ENCODE measurements at regions not wholly inside any gene's neighbourhood (a gene's known extent, or its start where the extent isn't known, plus 50 kb on each side); places are given as distances from the start of the nearest gene placed in this dataset.
A peak's percentile ranks its signal among the peaks of the same experiment; 100 is the strongest.
"Not testable (repeated sequence)": the region's sequence is repeated elsewhere in the genome, so short reads cannot be mapped to it uniquely, and the experiment has no call there.

DNA sequence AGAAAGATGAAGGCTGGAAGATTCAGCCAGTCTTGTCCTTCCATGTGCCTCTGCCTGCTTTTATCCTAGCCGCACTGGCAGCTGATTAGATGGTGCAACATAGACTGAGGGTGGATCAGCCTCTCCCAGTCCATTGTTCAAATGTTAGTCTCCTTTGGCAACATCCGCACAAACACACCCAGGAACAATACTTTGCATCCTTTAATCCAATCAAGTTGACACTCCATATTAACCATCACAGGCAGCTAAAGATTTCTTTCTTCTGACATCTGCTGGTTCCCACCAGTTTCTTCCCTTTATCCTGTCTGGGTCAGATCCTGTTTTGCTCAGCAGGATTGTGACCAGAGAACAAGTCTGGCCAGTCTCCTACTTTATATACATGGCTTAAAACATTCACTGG, 276.5 kb upstream of the TYRP1 start:
- no peak overlapping the region for H3K4me3 Mint-ChIP-seq (ENCODE audit: unreplicated experiment)
- no peaks in the 10 kb centered on the region for H3K4me1 Mint-ChIP-seq (ENCODE audit: low read depth)
- no peak for DNase-seq (ENCODE audit: low spot score)
- no peaks in the 10 kb centered on the region for H3K36me3 Mint-ChIP-seq (ENCODE audit: low read depth)
- H3K27me3 Mint-ChIP-seq (ENCODE audit: low read depth) = no peaks in the 10 kb centered on the region
- TF ChIP-seq, protein P1, sequence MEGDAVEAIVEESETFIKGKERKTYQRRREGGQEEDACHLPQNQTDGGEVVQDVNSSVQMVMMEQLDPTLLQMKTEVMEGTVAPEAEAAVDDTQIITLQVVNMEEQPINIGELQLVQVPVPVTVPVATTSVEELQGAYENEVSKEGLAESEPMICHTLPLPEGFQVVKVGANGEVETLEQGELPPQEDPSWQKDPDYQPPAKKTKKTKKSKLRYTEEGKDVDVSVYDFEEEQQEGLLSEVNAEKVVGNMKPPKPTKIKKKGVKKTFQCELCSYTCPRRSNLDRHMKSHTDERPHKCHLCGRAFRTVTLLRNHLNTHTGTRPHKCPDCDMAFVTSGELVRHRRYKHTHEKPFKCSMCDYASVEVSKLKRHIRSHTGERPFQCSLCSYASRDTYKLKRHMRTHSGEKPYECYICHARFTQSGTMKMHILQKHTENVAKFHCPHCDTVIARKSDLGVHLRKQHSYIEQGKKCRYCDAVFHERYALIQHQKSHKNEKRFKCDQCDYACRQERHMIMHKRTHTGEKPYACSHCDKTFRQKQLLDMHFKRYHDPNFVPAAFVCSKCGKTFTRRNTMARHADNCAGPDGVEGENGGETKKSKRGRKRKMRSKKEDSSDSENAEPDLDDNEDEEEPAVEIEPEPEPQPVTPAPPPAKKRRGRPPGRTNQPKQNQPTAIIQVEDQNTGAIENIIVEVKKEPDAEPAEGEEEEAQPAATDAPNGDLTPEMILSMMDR (IDR thresholded peaks at IDR 0.05) = no peak
- no peak overlapping the region for H3K27ac Mint-ChIP-seq (ENCODE audit: unreplicated experiment)
- no peaks in the 10 kb centered on the region for H3K9me3 Mint-ChIP-seq (ENCODE audit: low read depth)

GRCh38 chr9:12424243-12424642, 268.9 kb upstream of the TYRP1 start:
- DNase-seq (ENCODE audit: low spot score) = no peak
- Mint-ChIP-seq H3K4me3 (ENCODE audit: unreplicated experiment) (no peak overlapping the region), H3K9me3 (ENCODE audit: low read depth) (no peaks in the 10 kb centered on the region), H3K27me3 (ENCODE audit: low read depth) (peaks cover 22% of the 10 kb centered on the region), H3K27ac (ENCODE audit: unreplicated experiment) (no peak overlapping the region), H3K4me1 (ENCODE audit: low read depth) (no peaks in the 10 kb centered on the region), H3K36me3 (ENCODE audit: low read depth) (no peaks in the 10 kb centered on the region)
- TF ChIP-seq, protein P1 (IDR thresholded peaks at IDR 0.05) = no peak

- Mint-ChIP-seq H3K4me3 (ENCODE audit: unreplicated experiment) (no peak overlapping the region), H3K27me3 (ENCODE audit: low read depth) (peaks cover 22% of the 10 kb centered on the region), H3K9me3 (ENCODE audit: low read depth) (peaks cover 4% of the 10 kb centered on the region), H3K27ac (ENCODE audit: unreplicated experiment) (no peak overlapping the region), H3K36me3 (ENCODE audit: low read depth) (no peaks in the 10 kb centered on the region), H3K4me1 (ENCODE audit: low read depth) (no peaks in the 10 kb centered on the region)
- no peak for DNase-seq (ENCODE audit: low spot score)
- TF ChIP-seq, protein P1 (IDR thresholded peaks at IDR 0.05) = peak; percentile 59
Observed at GRCh38 chr9:12425878-12426864, 267.0 kb upstream of the TYRP1 start.

GRCh38 chr9:12439267-12439666, 253.9 kb upstream of the TYRP1 start:
- Mint-ChIP-seq H3K4me1 (ENCODE audit: low read depth) (no peaks in the 10 kb centered on the region), H3K36me3 (ENCODE audit: low read depth) (no peaks in the 10 kb centered on the region), H3K4me3 (ENCODE audit: unreplicated experiment) (no peak overlapping the region), H3K27ac (ENCODE audit: unreplicated experiment) (no peak overlapping the region), H3K9me3 (ENCODE audit: low read depth) (no peaks in the 10 kb centered on the region), H3K27me3 (ENCODE audit: low read depth) (peaks cover 12% of the 10 kb centered on the region)
- TF ChIP-seq, protein P1 (IDR thresholded peaks at IDR 0.05) = no peak
- DNase-seq (ENCODE audit: low spot score) = no peak

DNA sequence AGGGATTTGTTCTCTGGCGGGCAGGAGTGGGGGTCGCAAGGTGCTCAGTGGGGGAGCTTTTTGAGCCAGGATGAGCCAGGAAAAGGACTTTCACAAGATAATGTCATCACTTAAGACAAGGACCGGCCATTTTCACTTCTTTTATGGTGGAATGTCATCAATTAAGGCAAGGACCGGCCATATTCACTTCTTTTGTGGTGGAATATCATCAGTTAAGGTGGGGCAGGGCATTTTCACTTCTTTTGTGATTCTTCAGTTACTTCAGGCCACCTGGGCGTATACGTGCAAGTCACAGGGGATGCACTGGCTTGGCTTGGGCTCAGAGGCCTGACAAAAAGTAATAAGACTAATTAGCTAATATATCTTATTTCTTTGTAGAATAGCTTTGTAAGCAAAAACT, 252.1 kb upstream of the TYRP1 start:
- not testable (repeated sequence) for H3K4me3 Mint-ChIP-seq (ENCODE audit: unreplicated experiment); H3K4me1 Mint-ChIP-seq (ENCODE audit: low read depth); H3K36me3 Mint-ChIP-seq (ENCODE audit: low read depth); H3K9me3 Mint-ChIP-seq (ENCODE audit: low read depth); DNase-seq (ENCODE audit: low spot score); H3K27ac Mint-ChIP-seq (ENCODE audit: unreplicated experiment)
- peaks cover 12% of the 10 kb centered on the region for H3K27me3 Mint-ChIP-seq (ENCODE audit: low read depth)

Measured in chondrocyte (in vitro differentiated cells).